H1 (cell line): ENCODE measurements at regions not wholly inside any gene's neighbourhood (a gene's known extent, or its start where the extent isn't known, plus 50 kb on each side); places are given as distances from the start of the nearest gene placed in this dataset.

ENCODE experiments used
- CHD7 ChIP-seq: fragments of 300-600 bp; sonication (generic); IDR thresholded peaks from 2 replicates; pipeline ENCODE4 v1.7.1; 2012; ENCODE audit warnings: low read length, moderate library complexity, mild to moderate bottlenecking, inconsistent platforms; ENCODE audit not compliant: insufficient replicate concordance
- EP300 ChIP-seq, 2 experiments: IDR thresholded peaks; 1 replicate in 1 of 2; 2 replicates in 1 of 2; pipeline ENCODE4 v1.6.1; 2011 to 2012; ENCODE audit warnings: low read depth in 2 of 2, low read length in 2 of 2, mild to moderate bottlenecking in 2 of 2, borderline replicate concordance in 1 of 2, inconsistent platforms in 1 of 2, moderate library complexity in 1 of 2
- FOSL1 ChIP-seq: IDR thresholded peaks from 2 replicates; pipeline ENCODE4 v1.6.1; 2011; ENCODE audit warnings: mild to moderate bottlenecking, low read depth, low read length, moderate library complexity; ENCODE audit not compliant: insufficient read depth
- GABPA ChIP-seq: IDR thresholded peaks from 2 replicates; pipeline ENCODE4 v1.6.1; 2011; ENCODE audit warnings: mild to moderate bottlenecking, low read length, moderate library complexity, borderline replicate concordance; ENCODE audit not compliant: insufficient read depth
- JUN ChIP-seq: IDR thresholded peaks from 2 replicates; pipeline ENCODE4 v1.6.1; 2011; ENCODE audit warnings: low read depth, mild to moderate bottlenecking, improper control_type of control experiment, low read length
- KDM1A ChIP-seq: fragments of 200-600, 300-600 bp; sonication (generic); IDR thresholded peaks from 2 replicates; pipeline ENCODE4 v1.7.1; 2016; ENCODE audit warnings: mild to moderate bottlenecking, low read length, borderline replicate concordance
- KDM5A ChIP-seq: fragments of 200-600 bp; IDR thresholded peaks from 2 replicates; pipeline ENCODE4 v1.7.1; 2012; ENCODE audit warnings: mild to moderate bottlenecking, low read length, inconsistent platforms, mixed read lengths
- RXRA ChIP-seq: IDR thresholded peaks from 2 replicates; pipeline ENCODE4 v1.6.1; 2011; ENCODE audit warnings: low read depth, mild to moderate bottlenecking, low read length, moderate library complexity; ENCODE audit not compliant: insufficient read depth
- SIX5 ChIP-seq: IDR thresholded peaks from 2 replicates; pipeline ENCODE4 v1.6.1; 2011; ENCODE audit warnings: mild to moderate bottlenecking, low read depth, low read length
- SRF ChIP-seq: IDR thresholded peaks from 2 replicates; pipeline ENCODE4 v1.6.1; 2011; ENCODE audit warnings: mild to moderate bottlenecking, low read depth, low read length, moderate library complexity

- TF ChIP-seq CHD7 (no peak), SIX5 (no peak), KDM5A (no peak), FOSL1 (no peak), JUN (no peak), KDM1A (no peak), SRF (no peak), EP300 (IDR thresholded peaks at IDR 0.05; ENCODE audit: borderline replicate concordance in 1 of 2, low read depth in 2 of 2, low read length in 2 of 2) (no peak), GABPA (no peak), RXRA (no peak)
These were observed 610.0 kb upstream of the MBL2 start (continued) for GRCh38 chr10:53382543-53382942.
